HUES48 (cell line): ENCODE measurements at regions not wholly inside any gene's neighbourhood (a gene's known extent, or its start where the extent isn't known, plus 50 kb on each side); places are given as distances from the start of the nearest gene placed in this dataset.

ENCODE experiments used
- H3K27ac ChIP-seq: one replicate; pipeline ENCODE4 v1.7.0; 2013; ENCODE audit warnings: low read depth, low read length, inconsistent platforms
- H3K27me3 ChIP-seq: 2 replicates; pipeline ENCODE4 v1.6.1; 2013; ENCODE audit warnings: mild to moderate bottlenecking, low read length; ENCODE audit not compliant: control insufficient read depth, insufficient read depth
- H3K36me3 ChIP-seq: 2 replicates; pipeline ENCODE4 v1.6.1; 2013; ENCODE audit warnings: low read length; ENCODE audit not compliant: control insufficient read depth, insufficient read depth
- H3K4me1 ChIP-seq: 2 replicates; pipeline ENCODE4 v1.6.1; 2013; ENCODE audit warnings: mild to moderate bottlenecking, low read length; ENCODE audit not compliant: control insufficient read depth, insufficient read depth
- H3K4me3 ChIP-seq: 2 replicates; pipeline ENCODE4 v1.5.1; 2013; ENCODE audit warnings: mild to moderate bottlenecking, low read depth, low read length
- H3K9ac ChIP-seq: 2 replicates; pipeline ENCODE4 v1.6.1; 2013; ENCODE audit warnings: mild to moderate bottlenecking, low read depth, low read length, moderate library complexity
- H3K9me3 ChIP-seq: 2 replicates; pipeline ENCODE4 v1.6.1; 2013; ENCODE audit warnings: low read length; ENCODE audit not compliant: control insufficient read depth, insufficient read depth

DNA sequence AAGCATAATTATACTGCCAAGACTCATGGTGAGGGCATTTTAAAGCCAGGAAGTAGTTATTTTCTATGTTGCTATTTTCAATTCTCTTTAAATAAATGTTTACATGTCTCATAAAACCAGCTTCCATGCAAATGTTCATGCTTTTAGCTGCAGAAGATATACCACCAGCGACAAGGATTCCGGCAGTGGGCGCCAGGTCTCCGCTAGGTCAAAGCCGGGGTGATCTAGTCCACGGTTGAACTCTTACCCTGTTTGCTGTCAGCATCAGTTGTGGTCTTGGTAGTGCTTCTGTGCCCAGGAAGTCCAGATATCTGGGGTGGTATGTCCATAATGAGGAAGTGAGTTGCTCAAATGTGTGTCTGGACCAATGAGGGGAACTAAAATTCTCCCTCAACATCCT, 265.7 kb downstream of the BRD1 start:
- Histone ChIP-seq H3K36me3 (no peaks in the 10 kb centered on the region), H3K9ac (no peak overlapping the region), H3K27me3 (no peaks in the 10 kb centered on the region), H3K27ac (no peak overlapping the region), H3K4me1 (no peaks in the 10 kb centered on the region), H3K4me3 (no peak overlapping the region), H3K9me3 (no peaks in the 10 kb centered on the region)

DNA sequence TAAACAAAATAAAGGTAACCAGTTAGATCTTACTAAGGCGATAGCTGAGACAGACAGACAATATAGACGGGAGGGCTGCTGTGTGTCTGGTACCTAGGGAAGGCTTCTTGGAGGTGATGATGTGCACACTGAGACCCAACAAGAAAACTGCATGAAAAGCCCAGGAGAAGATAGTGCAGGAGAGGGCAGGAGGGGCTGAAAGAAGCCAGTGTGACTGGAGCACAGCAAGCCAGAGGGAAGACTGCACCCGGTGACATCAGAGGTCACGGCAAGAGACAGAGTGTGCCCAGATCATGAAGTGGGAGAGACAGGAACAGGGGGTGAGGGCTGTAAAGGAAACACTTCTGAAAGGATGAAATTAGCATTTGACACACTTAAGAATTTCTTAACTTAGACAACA, 266.3 kb downstream of the BRD1 start:
- H3K9ac ChIP-seq: no peak overlapping the region
- H3K27me3 ChIP-seq: no peaks in the 10 kb centered on the region
- no peaks in the 10 kb centered on the region for H3K4me1 ChIP-seq
- no peaks in the 10 kb centered on the region for H3K36me3 ChIP-seq
- H3K4me3 ChIP-seq: no peak overlapping the region
- H3K27ac ChIP-seq: no peak overlapping the region
- H3K9me3 ChIP-seq: no peaks in the 10 kb centered on the region

DNA sequence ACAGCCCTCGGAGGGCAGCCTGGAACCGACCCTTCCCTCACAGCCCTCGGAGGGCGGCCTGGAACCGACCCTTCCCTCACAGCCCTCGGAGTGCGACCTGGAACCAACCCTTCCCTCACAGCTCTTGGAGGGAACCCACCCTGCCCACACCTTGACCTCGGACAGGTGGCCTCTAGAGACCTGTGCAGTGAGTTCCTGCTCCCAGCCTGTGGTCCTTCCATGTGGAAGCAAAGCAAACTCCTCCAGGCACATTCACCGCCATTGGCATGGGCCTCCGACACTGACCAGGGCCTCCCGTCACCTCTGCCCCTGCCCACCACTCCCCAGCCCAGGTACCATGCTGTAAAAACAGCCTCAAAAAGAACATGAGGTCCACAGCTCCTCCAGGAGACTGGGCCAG, 272.1 kb downstream of the BRD1 start:
- H3K36me3 ChIP-seq: no peaks in the 10 kb centered on the region
- no peaks in the 10 kb centered on the region for H3K27me3 ChIP-seq
- 0 out of 2 replicates have a peak, but pooled peaks cover 3% of the 10 kb centered on the region for H3K4me1 ChIP-seq
- no peak overlapping the region for H3K27ac ChIP-seq
- H3K9me3 ChIP-seq: peaks cover 6% of the 10 kb centered on the region; the same call in 1 of the 2 replicates
- H3K9ac ChIP-seq: no peak overlapping the region
- no peak overlapping the region for H3K4me3 ChIP-seq

DNA sequence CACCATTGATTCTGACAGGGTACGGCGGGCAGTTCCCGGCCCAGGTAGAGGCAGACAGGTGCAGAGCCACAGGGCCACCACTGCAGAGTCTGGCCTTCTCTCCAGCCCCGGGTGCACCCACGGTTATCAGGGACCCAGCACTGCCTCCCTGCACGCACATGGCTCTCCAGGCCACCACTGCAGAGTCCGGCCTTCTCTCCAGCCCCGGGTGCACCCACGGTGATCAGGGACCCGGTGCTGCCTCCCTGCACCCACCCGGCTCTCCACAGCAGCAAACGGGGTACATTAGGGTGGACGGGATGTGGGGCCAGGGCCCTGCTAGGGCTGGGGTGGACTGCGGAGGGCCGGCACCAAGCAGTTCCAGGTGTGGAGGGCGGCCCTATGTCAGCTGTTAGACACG, 272.9 kb downstream of the BRD1 start:
- Histone ChIP-seq H3K9me3 (peaks cover 9% of the 10 kb centered on the region; the same call in 1 of the 2 replicates), H3K27me3 (no peaks in the 10 kb centered on the region), H3K36me3 (no peaks in the 10 kb centered on the region)

DNA sequence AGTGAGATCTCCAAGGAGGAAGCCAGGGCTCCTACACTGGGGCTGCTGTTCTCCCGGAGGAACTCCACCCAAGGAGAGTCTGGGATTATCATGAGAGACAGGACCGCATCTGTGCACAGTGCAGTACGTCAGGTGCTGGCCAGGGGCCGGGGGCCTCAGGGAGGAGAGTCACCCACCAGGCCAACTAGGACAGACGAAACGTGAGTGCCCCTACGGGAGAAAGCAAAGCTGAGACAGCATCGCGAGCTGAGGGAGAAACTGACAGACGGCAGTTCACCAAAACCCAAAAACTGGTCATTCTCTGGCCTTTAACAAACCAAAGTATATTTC, 273.4 kb downstream of the BRD1 start:
- no peak overlapping the region for H3K27ac ChIP-seq

More for the DNA sequence above, 272.9 kb downstream of the BRD1 start:
- no peak overlapping the region for H3K27ac ChIP-seq
- H3K4me1 ChIP-seq: 0 out of 2 replicates have a peak, but pooled peaks cover 3% of the 10 kb centered on the region
- H3K4me3 ChIP-seq: no peak overlapping the region
- no peak overlapping the region for H3K9ac ChIP-seq

DNA sequence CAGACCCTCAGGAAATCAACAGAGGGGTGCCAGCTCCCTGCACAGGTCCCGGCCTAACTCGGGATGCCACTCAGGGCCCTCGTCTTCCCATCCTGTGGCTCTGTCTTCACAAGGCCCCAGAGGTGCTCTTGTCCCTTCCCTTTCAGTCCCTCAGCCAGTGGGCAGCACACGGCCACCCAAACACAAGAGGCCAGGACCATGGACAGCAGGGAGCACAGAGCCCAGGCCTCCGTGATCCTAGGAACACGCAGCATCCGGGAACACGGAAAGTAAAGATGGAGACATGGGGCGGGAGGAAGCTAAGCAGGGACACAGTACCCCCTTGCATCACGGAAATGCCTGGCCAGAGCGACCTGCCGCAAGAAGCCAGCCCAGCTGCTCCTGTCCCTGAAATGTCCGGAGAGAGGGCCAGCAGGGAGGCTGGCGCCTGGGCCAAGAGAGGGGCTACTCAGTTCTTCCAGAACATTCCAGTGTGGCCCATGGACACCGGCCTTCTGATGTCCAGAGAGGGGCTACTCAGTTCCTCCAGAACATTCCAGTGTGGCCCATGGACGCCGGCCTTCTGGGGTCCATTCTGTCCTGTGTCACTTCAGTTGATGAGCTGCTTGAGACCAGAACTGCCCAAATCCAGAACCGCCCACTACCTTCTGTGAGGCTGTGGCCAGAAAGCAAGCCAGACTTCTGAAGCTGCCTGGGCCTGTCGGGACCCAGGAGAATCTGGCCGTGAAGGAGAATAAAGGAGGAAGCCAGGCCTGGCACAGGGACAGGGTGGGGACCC, 274.0 kb downstream of the BRD1 start:
- Histone ChIP-seq H3K27me3 (no peaks in the 10 kb centered on the region), H3K27ac (no peak overlapping the region), H3K36me3 (no peaks in the 10 kb centered on the region), H3K9ac (no peak overlapping the region), H3K4me3 (no peak overlapping the region), H3K9me3 (peaks cover 9% of the 10 kb centered on the region; the same call in 1 of the 2 replicates), H3K4me1 (peaks cover 5% of the 10 kb centered on the region; the same call in 1 of the 2 replicates)

More for the DNA sequence above, 273.4 kb downstream of the BRD1 start:
- Histone ChIP-seq H3K4me1 (0 out of 2 replicates have a peak, but pooled peaks cover 3% of the 10 kb centered on the region), H3K36me3 (no peaks in the 10 kb centered on the region), H3K4me3 (no peak overlapping the region), H3K27me3 (no peaks in the 10 kb centered on the region), H3K9me3 (peaks cover 9% of the 10 kb centered on the region; the same call in 1 of the 2 replicates), H3K9ac (no peak overlapping the region)

DNA sequence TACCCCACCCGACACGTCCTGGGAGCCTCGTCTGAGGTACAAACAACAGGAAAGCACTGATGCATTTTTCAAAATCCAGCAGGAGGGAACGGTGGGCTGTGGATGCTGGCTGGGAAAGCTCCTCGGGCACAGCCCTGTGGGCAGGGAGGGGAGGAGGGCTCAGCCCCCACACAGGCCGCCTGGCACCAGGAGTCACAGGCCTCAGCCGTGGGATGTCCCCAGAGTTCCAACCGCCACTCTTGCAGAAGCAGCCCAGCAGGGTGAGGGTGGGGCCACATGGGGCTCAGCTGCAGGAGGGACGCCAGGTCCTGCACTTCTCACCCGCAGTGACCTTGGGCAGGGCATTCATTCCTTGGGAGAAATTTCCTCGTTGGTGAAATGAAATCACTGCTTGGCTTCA, 274.6 kb downstream of the BRD1 start:
- H3K4me1 ChIP-seq: peaks cover 10% of the 10 kb centered on the region; the same call in 1 of the 2 replicates
- no peak overlapping the region for H3K9ac ChIP-seq
- H3K9me3 ChIP-seq: peaks cover 9% of the 10 kb centered on the region; the same call in 1 of the 2 replicates
- H3K36me3 ChIP-seq: no peaks in the 10 kb centered on the region
- H3K27me3 ChIP-seq: no peaks in the 10 kb centered on the region
- H3K27ac ChIP-seq: no peak overlapping the region
- no peak overlapping the region for H3K4me3 ChIP-seq

DNA sequence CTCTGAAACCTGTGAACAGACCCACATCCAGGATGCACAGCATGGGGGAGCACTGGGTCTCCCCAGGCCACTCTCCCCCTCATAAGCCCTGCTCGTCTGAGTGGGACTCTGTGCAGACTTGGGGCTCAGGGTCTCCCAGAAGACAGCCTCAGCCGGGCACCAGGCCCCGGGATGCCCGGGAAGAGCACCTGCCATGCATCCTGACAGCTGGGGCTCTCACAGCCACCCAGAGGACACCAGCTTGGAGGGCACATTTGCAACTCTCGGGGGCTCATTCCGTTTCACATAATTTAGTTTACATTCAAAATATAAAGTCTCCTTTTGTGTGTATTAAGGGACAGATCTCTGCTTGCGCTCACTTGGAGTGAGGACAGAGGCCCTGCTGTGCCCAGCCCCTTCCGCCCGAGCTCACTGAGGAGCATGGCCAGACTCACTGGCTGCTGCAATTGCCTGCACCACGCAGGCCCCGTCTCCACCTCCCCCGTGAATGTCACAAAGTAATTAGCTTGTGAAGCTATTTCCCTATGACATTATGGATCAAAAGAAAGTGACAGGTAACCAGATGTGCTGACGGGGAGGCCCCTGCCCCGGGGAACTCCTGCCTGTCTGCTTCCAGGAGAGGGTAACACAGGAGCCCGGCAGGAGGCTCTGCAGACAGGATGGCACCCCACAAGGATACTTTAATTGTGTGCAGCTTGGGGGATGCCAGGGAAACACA, 275.6 kb downstream of the BRD1 start:
- no peaks in the 10 kb centered on the region for H3K36me3 ChIP-seq
- H3K27me3 ChIP-seq: no peaks in the 10 kb centered on the region
- no peak overlapping the region for H3K4me3 ChIP-seq
- no peak overlapping the region for H3K9ac ChIP-seq
- peaks cover 10% of the 10 kb centered on the region; the same call in 1 of the 2 replicates for H3K4me1 ChIP-seq
- peaks cover 9% of the 10 kb centered on the region; the same call in 1 of the 2 replicates for H3K9me3 ChIP-seq
- H3K27ac ChIP-seq: no peak overlapping the region

DNA sequence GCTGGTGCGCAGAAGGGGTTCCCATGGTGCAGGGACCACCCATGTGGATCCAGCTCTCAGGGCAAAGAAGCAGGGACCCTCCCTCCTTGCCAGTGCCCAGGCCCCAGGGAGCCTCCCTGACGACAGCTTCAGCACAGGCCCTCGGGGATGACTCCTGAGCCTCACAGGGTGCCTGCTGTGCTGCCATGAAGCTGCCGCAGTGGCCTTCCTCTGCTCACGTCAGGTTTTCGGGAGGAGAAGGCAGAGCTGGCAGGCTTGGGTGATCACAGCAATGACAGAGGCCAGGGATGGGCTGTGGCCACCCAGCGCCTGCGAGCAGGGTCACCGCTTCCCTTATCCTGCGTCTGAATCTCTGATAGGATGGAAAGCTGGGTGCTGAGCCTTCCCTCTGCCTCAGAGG, 276.2 kb downstream of the BRD1 start:
- peaks cover 9% of the 10 kb centered on the region; the same call in 1 of the 2 replicates for H3K9me3 ChIP-seq
- no peaks in the 10 kb centered on the region for H3K36me3 ChIP-seq
- H3K9ac ChIP-seq: no peak overlapping the region
- H3K4me3 ChIP-seq: no peak overlapping the region
- peaks cover 10% of the 10 kb centered on the region; the same call in 1 of the 2 replicates for H3K4me1 ChIP-seq
- H3K27ac ChIP-seq: no peak overlapping the region
- H3K27me3 ChIP-seq: no peaks in the 10 kb centered on the region

DNA sequence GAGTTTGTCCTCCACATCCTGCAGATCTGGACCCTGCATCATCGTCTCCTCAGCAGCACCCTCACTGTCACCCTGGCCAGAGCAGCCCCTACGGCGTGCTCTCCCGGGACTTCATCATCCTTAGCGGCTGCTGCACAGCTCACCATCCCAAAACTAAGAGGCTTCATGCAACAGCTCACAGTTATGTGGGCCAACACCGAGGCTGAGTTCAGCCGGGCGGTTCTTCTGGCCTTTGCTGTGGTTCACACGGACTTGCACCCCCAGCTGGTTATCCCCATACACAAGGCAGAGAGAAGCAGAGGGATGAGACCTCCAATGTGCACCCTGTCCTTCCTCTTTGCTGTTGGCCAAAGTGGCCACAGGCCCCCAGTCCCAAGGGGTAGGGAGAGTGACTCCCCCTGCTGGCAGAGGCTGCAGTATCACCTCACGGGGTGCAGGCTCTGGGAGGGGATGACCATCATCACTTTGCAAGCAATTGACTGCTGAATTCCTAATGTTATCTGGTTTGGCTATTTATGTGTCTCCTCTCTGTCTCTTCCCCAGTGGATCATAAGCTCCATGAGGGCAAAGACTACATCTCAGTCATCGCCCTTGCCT, 276.8 kb downstream of the BRD1 start:
- Histone ChIP-seq H3K27me3 (no peaks in the 10 kb centered on the region), H3K9ac (no peak overlapping the region), H3K4me3 (no peak overlapping the region), H3K36me3 (no peaks in the 10 kb centered on the region), H3K9me3 (peaks cover 9% of the 10 kb centered on the region; the same call in 1 of the 2 replicates), H3K4me1 (peaks cover 10% of the 10 kb centered on the region; the same call in 1 of the 2 replicates), H3K27ac (no peak overlapping the region)

DNA sequence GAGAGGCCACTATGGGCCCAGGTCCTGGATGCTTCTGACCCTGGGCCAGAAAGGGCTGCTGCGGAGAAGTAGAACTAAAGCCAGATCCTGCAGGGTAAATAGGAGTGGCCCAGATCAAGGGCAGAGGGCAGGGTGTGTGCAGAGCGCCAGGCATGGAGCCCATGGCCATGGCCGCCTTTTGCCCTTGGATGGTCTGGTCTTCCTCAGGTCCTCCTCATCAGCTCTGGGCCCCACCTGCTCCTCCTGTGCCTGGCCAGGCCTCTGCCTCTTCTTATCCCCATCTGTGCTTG, 277.6 kb downstream of the BRD1 start:
- Histone ChIP-seq H3K4me1 (peaks cover 10% of the 10 kb centered on the region; the same call in 1 of the 2 replicates), H3K27me3 (no peaks in the 10 kb centered on the region), H3K9me3 (peaks cover 9% of the 10 kb centered on the region; the same call in 1 of the 2 replicates), H3K9ac (no peak overlapping the region), H3K36me3 (no peaks in the 10 kb centered on the region), H3K4me3 (no peak overlapping the region), H3K27ac (no peak overlapping the region)
